Adipocyte (in vitro differentiated cells): ENCODE measurements at regions not wholly inside any gene's neighbourhood (a gene's known extent, or its start where the extent isn't known, plus 50 kb on each side); places are given as distances from the start of the nearest gene placed in this dataset.
"Not testable (repeated sequence)": the region's sequence is repeated elsewhere in the genome, so short reads cannot be mapped to it uniquely, and the experiment has no call there.

ENCODE experiments used
- DNase-seq: peaks from one replicate; pipeline ENCODE4 v3.0.0-alpha.2; 2015; ENCODE audit warnings: low read depth
- H3K27me3 ChIP-seq: replicated peaks from 2 replicates; pipeline ENCODE4 v1.7.0; 2013; ENCODE audit warnings: mild to moderate bottlenecking, low read length, moderate library complexity; ENCODE audit not compliant: control insufficient read depth, insufficient read depth
- H3K36me3 ChIP-seq: 2 replicates; pipeline ENCODE4 v1.7.0; 2013; ENCODE audit warnings: low read length, mild to moderate bottlenecking, moderate library complexity; ENCODE audit not compliant: control insufficient read depth, insufficient read depth, severe bottlenecking
- H3K4me1 ChIP-seq: 2 replicates; pipeline ENCODE4 v1.7.0; 2013; ENCODE audit warnings: mild to moderate bottlenecking, low read length, moderate library complexity; ENCODE audit not compliant: control insufficient read depth, insufficient read depth
- H3K4me3 ChIP-seq: 2 replicates; pipeline ENCODE4 v1.7.0; 2013; ENCODE audit warnings: mild to moderate bottlenecking, low read length, moderate library complexity
- H3K9ac ChIP-seq: 2 replicates; pipeline ENCODE4 v1.7.0; 2013; ENCODE audit warnings: mild to moderate bottlenecking, low read length, moderate library complexity
- H3K9me3 ChIP-seq: 2 replicates; pipeline ENCODE4 v1.7.0; 2013; ENCODE audit warnings: mild to moderate bottlenecking, low read length, moderate library complexity; ENCODE audit not compliant: control insufficient read depth

DNA sequence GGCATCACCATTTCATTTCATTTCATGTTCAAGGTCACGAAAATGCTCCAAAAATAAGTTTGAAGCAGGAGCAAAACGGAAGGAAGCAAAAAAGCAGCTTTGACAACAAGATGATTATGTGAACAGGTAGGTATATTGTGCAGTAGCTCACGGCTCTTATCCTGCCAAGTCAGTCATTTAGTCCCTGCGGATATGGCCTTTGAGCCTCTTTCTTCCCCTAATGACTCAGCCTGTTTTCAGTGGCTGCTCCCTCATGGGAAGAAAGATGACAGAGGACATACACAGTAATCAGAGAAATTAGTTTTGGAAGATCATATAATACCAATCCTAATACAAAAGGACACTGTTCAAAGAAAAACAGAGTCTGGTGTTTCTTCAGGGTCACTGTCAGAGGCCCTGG is 155.8 kb upstream of the GRAMD2B start:
- Histone ChIP-seq H3K9me3 (peaks cover 5% of the 10 kb centered on the region), H3K36me3 (no peaks in the 10 kb centered on the region), H3K4me1 (no peaks in the 10 kb centered on the region), H3K9ac (no peak overlapping the region), H3K4me3 (no peak overlapping the region), H3K27me3 (no peaks in the 10 kb centered on the region)
- no peak for DNase-seq

DNA sequence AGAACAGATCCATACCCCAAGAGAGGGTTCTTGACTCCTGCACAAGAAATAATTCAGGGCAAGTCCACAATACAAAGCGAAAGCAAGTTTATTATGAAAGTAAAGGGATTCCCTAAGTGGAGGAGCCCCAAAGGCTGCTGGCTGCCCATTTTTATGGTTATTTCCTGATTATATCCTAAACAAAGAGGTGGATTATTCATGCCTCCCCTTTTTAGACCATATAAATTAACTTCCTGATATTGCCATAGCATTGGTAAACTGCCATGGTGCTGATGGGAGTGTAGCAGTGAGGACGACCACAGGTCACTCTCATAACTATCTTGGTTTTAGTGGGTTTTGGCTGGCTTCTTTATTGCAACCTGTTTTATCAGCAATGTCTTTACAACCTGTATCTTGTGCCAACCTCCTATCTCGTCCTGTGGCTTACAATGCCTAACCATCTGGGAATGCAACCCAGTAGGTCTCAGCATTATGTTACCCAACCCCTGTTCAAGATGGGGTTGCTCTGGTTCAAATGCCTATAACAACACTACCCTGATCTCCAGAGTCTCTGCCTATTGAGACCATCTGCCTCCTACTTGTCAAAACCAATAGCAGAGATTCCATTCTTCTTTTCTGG is 154.4 kb upstream of the GRAMD2B start:
- no peaks in the 10 kb centered on the region for H3K4me1 ChIP-seq
- no peaks in the 10 kb centered on the region for H3K36me3 ChIP-seq
- H3K27me3 ChIP-seq = no peaks in the 10 kb centered on the region
- no peak for DNase-seq
- peaks cover 5% of the 10 kb centered on the region for H3K9me3 ChIP-seq
- no peak overlapping the region for H3K4me3 ChIP-seq
- H3K9ac ChIP-seq = no peak overlapping the region

DNA sequence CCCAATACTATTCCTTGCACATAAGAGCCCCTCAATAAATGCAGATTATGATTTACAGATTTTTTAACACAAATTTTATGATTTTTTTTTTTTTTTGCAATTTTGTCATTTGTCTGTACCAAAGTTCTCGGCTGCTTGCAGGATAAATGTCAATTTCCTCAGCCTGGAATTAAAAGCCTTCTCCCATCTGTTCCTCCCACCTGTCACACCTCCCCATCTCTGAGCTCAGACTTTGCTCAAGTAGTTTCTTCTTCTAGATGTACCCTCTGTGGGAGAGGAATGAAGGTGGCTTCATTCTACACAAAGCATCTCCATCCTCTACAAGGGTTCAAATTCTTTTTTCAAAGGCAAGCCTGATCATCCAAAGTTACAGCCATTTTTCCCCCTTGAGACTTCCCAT is 153.7 kb upstream of the GRAMD2B start:
- Histone ChIP-seq H3K4me1 (no peaks in the 10 kb centered on the region), H3K4me3 (no peak overlapping the region), H3K9ac (no peak overlapping the region), H3K36me3 (no peaks in the 10 kb centered on the region), H3K27me3 (no peaks in the 10 kb centered on the region), H3K9me3 (peaks cover 5% of the 10 kb centered on the region)
- DNase-seq = no peak

DNA sequence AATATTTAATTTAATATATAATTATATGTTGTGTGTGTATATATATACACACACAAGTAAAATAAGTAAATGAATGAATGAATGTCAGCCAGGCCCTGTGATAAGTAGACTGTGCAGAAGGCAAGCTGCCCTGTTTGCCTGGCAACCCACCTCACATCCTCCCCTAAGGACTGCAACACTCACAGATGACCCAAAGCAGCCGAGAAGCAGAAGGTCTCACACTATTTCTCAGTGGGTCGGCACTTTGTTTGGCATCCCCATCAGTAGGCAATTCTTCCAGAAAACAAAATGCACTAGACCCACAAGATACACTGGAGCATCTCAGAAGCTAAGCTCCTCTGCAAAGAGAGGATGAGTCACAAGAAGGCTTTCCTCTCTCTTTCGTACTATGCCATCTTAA is 152.1 kb upstream of the GRAMD2B start:
- no peak for DNase-seq
- no peaks in the 10 kb centered on the region for H3K36me3 ChIP-seq
- H3K9ac ChIP-seq = no peak overlapping the region
- no peaks in the 10 kb centered on the region for H3K4me1 ChIP-seq
- no peak overlapping the region for H3K4me3 ChIP-seq
- no peaks in the 10 kb centered on the region for H3K27me3 ChIP-seq
- H3K9me3 ChIP-seq = no peaks in the 10 kb centered on the region

GRCh38 chr5:126274076-126274762 is 149.0 kb upstream of the GRAMD2B start:
- no peaks in the 10 kb centered on the region for H3K4me1 ChIP-seq
- no peak overlapping the region for H3K9ac ChIP-seq
- peak; percentile 4 for DNase-seq
- no peaks in the 10 kb centered on the region for H3K27me3 ChIP-seq
- H3K4me3 ChIP-seq = no peak overlapping the region
- H3K36me3 ChIP-seq = no peaks in the 10 kb centered on the region
- H3K9me3 ChIP-seq = no peaks in the 10 kb centered on the region

DNA sequence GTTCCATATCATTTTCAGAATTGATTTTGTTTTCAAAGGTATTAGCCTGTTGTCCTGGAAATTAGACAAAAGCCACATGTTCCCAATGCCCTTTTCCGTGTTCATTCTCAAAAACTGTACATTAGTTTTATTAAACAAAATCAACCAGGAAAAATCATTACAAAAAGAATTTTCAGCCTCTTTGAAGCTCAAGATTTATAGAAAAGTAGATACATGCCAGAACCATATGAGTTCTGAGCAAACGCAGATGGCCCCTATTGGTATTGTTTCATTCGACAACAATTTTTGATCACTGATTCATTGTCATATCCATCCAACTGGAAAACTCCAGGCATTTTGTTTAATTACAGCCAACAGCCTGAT is 148.5 kb upstream of the GRAMD2B start:
- H3K4me3 ChIP-seq = no peak overlapping the region
- H3K9me3 ChIP-seq = no peaks in the 10 kb centered on the region
- H3K4me1 ChIP-seq = no peaks in the 10 kb centered on the region
- H3K36me3 ChIP-seq = no peaks in the 10 kb centered on the region
- no peak overlapping the region for H3K9ac ChIP-seq
- H3K27me3 ChIP-seq = no peaks in the 10 kb centered on the region
- DNase-seq = no peak

- no peak for DNase-seq
- H3K36me3 ChIP-seq = no peaks in the 10 kb centered on the region
- H3K27me3 ChIP-seq = no peaks in the 10 kb centered on the region
- no peaks in the 10 kb centered on the region for H3K4me1 ChIP-seq
- no peak overlapping the region for H3K9ac ChIP-seq
- H3K9me3 ChIP-seq = no peaks in the 10 kb centered on the region
- no peak overlapping the region for H3K4me3 ChIP-seq
These were observed 145.4 kb upstream of the GRAMD2B start for GRCh38 chr5:126277762-126278161.

DNA sequence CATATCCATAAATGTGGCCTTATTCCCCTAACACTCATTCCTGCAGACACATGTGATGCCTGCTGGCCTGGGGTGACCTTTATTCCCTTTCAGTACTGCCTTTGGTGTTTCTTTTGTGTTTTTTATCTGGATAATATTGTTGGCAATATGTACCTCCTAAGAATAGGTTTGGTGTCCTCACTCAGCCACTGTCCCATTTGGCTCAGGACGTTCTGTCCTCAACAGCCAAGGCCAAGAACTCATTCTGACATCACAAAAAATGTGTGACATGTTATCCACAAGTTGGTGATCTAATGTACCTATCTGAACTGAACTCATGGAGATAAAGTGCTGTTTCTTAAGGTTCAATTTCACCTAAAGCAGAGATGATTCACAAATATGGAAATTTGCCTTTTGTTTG is 142.9 kb upstream of the GRAMD2B start:
- no peak overlapping the region for H3K9ac ChIP-seq
- H3K27me3 ChIP-seq = peaks cover 4% of the 10 kb centered on the region
- no peaks in the 10 kb centered on the region for H3K4me1 ChIP-seq
- H3K36me3 ChIP-seq = no peaks in the 10 kb centered on the region
- no peaks in the 10 kb centered on the region for H3K9me3 ChIP-seq
- H3K4me3 ChIP-seq = no peak overlapping the region
- DNase-seq = no peak

DNA sequence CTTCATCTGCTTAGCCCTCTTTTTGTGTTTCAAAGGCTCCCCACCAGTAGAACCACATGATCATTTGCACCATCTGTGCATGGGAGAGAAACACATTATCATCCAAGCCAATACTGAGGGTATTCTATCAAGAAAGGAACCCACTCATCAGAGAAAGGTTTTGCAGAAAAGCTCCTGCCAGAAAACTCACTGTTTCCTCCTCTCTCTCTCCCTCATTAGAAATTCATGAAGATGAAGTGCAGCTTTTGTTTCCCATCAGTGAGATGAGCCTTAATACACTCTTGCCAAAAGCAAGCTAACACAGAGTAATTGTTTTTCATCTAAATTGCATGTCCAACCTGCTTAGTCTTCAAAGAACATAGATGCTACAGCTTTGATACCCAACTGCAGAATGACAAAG is 142.4 kb upstream of the GRAMD2B start:
- DNase-seq = no peak
- Histone ChIP-seq H3K9ac (no peak overlapping the region), H3K4me1 (no peaks in the 10 kb centered on the region), H3K27me3 (peaks cover 4% of the 10 kb centered on the region), H3K4me3 (no peak overlapping the region), H3K9me3 (no peaks in the 10 kb centered on the region), H3K36me3 (no peaks in the 10 kb centered on the region)

- Histone ChIP-seq H3K9me3 (no peaks in the 10 kb centered on the region), H3K9ac (no peak overlapping the region), H3K4me1 (no peaks in the 10 kb centered on the region), H3K27me3 (peaks cover 4% of the 10 kb centered on the region), H3K36me3 (no peaks in the 10 kb centered on the region), H3K4me3 (no peak overlapping the region)
- no peak for DNase-seq
These were observed 138.1 kb upstream of the GRAMD2B start for GRCh38 chr5:126284977-126285696.

- not testable (repeated sequence) for H3K27me3 ChIP-seq, H3K4me1 ChIP-seq, H3K9ac ChIP-seq, DNase-seq, H3K4me3 ChIP-seq, H3K36me3 ChIP-seq, H3K9me3 ChIP-seq
These were observed 127.1 kb upstream of the GRAMD2B start for GRCh38 chr5:126296121-126296520.
